Gastrocnemius medialis (tissue), 4 donors: ENCODE measurements at regions not wholly inside any gene's neighbourhood (a gene's known extent, or its start where the extent isn't known, plus 50 kb on each side); places are given as distances from the start of the nearest gene placed in this dataset.

Source experiments
- POLR2A ChIP-seq, 2 donors: fragments of 450-650 bp; IDR thresholded peaks; one replicate each; pipeline ENCODE4 v1.6.1; 2017; ENCODE audit warnings: antibody characterized with exemption in 2 of 2, mild to moderate bottlenecking in 2 of 2, moderate library complexity in 2 of 2
- TF ChIP-seq, protein P1 (sequence below), 5 experiments: fragments of 450-650 bp in 3 of 5; fragments of 200-600 bp in 2 of 5; sonication (generic) in 2 of 5; IDR thresholded peaks in 4 of 5; conservative IDR thresholded peaks in 1 of 5; 1 replicate in 4 of 5; 2 replicates in 1 of 5; pipeline ENCODE4 v1.5.1; 2016 to 2019; ENCODE audit warnings: antibody characterized with exemption in 5 of 5, mild to moderate bottlenecking in 3 of 5, moderate library complexity in 3 of 5

DNA sequence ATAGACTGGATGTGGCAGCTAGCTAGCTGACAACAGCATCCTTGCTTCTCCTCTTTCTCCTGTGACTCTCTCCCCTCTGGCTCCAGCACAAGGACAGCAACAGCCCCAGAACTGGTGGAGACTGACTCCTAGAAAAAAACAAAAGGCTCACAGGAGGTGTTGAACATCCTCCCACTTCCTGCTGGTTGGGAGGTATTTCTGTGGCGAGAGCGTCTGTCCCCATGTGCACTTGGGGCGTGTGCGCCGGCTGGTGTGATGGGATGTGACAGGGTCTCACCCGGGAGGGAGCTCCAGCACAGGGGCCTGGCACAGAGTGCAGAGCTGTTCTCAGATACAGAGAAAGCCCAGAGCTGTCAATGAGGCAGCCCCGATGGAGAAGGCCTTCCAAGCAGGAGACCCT lies 107.2 kb upstream of the E2F8 start:
- TF ChIP-seq POLR2A (IDR thresholded peaks at IDR 0.05) = no peak
- TF ChIP-seq, protein P1, sequence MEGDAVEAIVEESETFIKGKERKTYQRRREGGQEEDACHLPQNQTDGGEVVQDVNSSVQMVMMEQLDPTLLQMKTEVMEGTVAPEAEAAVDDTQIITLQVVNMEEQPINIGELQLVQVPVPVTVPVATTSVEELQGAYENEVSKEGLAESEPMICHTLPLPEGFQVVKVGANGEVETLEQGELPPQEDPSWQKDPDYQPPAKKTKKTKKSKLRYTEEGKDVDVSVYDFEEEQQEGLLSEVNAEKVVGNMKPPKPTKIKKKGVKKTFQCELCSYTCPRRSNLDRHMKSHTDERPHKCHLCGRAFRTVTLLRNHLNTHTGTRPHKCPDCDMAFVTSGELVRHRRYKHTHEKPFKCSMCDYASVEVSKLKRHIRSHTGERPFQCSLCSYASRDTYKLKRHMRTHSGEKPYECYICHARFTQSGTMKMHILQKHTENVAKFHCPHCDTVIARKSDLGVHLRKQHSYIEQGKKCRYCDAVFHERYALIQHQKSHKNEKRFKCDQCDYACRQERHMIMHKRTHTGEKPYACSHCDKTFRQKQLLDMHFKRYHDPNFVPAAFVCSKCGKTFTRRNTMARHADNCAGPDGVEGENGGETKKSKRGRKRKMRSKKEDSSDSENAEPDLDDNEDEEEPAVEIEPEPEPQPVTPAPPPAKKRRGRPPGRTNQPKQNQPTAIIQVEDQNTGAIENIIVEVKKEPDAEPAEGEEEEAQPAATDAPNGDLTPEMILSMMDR (IDR thresholded peaks at IDR 0.05 in 4 of 5, conservative IDR thresholded peaks at IDR 0.05 in 1 of 5) = no peak
